Activated gamma-delta T cell (primary cell): ENCODE measurements at regions not wholly inside any gene's neighbourhood (a gene's known extent, or its start where the extent isn't known, plus 50 kb on each side); places are given as distances from the start of the nearest gene placed in this dataset.

Source experiments
- DNase-seq: peaks from one replicate; lab custom pipeline; 2025; lab: John Stamatoyannopoulos, UW

DNA sequence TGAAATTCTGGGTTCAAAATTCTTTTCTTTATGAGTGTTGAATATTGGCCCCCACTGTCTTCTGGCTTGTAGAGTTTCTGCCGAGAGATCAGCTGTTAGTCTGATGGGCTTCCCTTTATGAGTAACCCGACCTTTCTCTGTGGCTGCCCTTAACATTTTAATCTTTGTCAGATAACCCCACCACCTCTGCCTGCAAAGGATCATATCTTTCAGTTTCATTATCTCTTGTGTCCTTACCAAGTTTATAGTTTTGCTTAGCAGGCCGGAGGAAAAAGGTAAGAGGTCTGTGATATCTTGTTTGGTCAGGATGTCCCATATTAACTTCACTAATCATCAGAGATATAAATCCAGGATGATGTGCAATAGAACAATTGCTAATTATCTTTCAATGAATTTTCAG lies 970.2 kb upstream of the TYRP1 start:
- no peak for DNase-seq

DNA sequence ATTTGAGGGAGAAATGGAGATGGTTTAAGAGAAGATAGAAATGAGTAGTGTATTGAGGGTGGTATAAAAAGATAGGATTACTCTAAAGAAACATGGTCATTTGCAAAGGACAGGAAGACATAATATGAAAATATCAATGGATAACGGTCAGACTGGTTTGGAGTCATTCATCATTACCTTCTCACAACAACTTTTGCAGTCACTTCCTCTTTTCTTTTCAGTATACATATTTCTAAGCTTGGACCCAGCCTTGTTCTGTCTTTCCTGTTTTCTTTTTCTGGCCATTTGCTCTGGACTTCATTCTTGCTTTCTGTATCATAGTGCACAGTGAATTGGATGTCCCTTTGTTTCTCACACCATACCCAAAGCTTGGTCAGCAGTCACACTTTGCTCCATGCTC lies 966.5 kb upstream of the TYRP1 start:
- DNase-seq = no peak

GRCh38 chr9:11735391-11735790 lies 957.8 kb upstream of the TYRP1 start:
- DNase-seq = no peak

GRCh38 chr9:11742471-11742870 lies 950.7 kb upstream of the TYRP1 start:
- DNase-seq = no peak

DNA sequence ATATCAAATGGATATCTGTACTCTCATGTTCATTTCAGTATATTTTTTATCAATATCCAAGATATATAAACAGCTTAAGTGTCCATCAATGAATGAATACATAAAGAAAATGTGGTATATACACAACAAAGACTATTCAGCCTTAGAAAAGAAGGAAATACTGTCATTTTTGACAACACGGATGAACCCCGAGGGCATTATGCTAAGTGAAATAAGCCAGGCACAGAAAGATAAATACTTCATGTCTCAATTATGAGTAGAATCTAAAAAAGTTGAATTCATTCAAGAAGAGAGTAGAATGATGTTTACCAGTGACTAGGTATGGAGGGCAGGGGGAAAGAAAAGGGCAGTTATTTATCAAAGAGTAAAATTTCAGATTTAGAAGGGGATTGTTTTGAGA lies 949.8 kb upstream of the TYRP1 start:
- DNase-seq = no peak

DNA sequence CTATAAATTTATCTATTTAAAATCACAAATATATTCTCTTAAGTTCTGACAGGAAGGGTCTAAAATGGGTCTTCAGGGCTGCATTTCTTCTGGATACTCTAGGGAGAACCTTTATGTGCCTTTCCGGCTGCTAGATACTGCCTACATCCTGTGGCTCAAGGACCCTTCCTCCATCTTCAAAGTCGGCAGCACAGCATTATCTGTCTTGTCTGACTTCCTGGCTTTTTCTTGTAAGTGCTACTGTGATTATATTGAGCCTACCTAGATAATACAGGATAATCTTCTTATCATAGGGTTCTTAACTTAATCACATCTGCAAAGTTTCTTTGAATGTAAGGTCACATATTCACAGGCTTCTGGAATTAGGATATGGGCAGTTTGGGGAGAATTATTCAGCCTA lies 943.8 kb upstream of the TYRP1 start:
- no peak for DNase-seq

- no peak for DNase-seq
These were observed 937.2 kb upstream of the TYRP1 start for GRCh38 chr9:11755951-11756350.

DNA sequence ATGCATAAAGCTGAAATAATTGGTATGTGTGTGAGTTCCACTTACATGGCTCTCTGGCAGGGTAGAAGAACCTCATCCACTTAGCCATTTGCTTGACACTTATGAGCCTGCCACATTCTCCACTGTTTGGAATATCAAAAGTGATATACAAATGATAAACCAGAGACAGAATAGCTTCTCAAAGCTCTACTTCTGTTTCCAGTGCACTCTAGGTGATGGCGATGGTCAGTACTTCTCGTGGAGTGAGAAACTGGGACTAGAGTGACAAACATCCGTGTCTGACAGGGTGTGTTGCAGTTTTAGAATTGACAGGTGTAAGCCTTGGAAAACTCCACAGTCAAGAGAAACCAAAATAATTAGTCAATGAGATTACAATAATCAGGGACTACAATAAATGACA lies 935.8 kb upstream of the TYRP1 start:
- no peak for DNase-seq

DNA sequence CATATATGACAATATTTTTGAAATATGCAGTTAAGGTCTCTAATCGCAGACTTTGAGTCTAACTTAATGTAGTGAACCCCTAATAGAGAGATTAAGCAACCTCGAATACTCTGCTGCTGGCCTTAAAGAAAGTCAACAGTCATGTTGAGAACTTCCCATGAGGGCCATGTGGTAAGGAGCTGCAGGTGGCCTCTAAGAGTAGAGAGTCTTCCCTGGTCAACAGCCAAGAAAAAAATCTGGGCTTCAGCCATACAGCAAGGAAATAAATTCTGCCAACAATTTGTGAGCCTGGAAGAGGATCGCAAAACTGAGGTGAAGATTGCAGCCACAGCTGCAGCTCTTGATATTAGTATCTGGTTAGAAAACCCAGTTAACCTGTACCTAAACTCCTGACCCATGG lies 935.2 kb upstream of the TYRP1 start:
- no peak for DNase-seq

DNA sequence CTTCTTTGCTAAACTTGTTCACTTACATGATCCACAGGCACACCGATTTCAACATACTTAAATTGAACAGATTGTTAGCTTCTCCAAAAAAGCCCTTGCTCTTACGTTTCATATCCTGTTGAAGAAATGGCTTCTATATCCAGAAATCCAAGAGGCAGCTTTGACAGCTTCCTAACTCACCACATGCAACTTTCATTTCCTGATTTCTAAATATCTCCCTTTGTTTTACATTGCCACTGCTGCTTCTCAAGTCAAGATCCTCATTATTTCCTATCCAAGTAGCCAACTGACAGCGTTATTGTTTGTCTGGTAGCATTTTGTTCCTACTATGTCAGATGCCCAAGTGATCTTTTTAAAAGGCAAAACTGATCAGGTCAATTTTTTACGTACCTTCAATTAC lies 913.2 kb upstream of the TYRP1 start:
- no peak for DNase-seq

GRCh38 chr9:11792870-11793269 lies 900.3 kb upstream of the TYRP1 start:
- no peak for DNase-seq

- no peak for DNase-seq
These were observed 898.2 kb upstream of the TYRP1 start for GRCh38 chr9:11794984-11795383.

DNA sequence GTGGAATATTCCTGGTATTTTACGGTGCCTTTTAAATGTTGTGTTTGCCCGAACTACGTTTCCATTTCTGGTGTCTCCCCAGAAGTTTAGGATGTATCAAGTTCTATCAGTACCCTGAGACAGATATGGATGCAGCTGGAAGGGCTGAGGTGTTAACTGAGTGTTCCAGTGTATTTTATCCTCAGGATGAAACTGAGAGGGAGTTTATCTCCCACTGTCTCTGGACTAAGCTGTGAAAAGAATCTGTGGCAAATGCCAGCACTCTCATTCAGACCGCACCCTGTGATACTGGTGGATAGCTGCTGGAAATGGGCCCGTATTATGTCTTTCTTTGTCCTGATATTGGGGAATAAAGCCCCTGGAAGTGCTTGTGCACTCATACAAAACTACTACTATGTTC lies 887.2 kb upstream of the TYRP1 start:
- no peak for DNase-seq

GRCh38 chr9:11821306-11821975 lies 871.7 kb upstream of the TYRP1 start:
- DNase-seq = no peak

DNA sequence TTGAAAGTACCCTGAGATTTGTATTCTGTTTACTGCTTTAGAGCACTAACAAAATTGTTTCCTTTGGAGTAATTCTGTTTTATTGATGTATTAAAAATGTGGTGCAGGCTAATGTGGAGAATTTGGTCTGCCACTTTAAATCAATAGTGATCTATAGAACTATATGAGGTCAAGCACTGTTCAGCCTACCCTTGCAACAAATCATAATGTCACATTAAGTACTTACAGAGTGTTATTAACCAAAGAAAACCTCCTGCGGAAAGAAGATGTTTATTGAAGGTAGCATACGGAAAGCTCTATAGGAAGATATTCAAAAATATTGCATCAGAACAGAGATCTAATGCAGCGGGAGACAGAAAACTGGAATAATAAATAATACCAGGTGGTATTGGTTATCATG lies 865.0 kb upstream of the TYRP1 start:
- DNase-seq = no peak

- DNase-seq = no peak
These were observed 860.1 kb upstream of the TYRP1 start for GRCh38 chr9:11833056-11833455.

DNA sequence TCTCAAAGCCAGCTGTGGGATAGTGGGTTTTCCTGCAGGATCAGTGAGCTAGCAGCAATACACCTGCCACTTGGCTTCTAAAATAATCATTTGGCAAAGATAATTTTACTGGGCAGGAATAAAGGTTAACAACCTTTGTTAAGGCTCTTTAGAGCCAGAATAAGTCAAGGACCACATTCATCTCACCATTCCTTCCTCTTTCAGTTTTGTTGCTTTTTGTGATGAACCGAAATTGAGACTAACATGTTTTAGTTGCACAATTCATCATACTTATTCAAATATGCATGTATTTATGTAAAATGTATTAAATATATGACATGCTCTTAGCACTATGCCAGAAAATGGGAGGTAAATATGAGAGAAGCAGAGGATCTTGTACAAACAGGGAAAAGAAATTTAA lies 824.4 kb upstream of the TYRP1 start:
- DNase-seq = no peak

DNA sequence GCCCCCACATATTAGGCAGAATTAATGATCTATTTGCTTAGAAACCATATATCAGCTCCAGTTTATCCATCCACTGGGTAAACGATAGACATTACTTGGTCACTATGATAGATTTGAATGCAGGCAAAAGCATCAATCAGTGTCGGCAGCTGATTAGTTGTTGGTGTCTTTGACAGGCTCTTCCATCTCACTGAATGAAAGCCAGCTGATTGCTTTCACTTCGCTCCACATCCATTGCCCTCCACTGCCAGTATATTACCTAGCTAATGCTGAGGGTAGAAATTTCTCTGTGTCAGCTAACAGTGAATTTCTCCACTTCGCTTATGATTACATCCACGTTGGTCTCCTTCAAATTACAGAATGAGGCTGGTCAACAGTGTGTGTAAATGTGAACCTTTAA lies 821.3 kb upstream of the TYRP1 start:
- DNase-seq = no peak

DNA sequence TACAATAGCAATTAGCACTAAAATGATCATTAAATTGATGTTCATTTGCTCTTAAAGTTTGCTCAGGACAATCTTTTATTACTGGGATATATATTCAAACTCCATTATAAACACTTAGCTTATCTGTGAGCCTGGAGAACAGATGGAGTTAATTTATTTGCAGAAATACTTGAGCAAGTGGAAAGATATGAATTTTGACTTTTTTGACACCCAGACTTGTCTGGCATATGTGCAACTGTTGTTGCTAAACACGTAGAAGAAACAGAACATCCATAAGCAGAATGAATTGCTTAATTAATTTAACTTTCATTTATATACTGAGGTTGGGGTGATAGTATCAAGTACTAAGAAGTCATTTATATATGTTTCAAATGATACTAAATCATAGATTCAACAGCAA lies 820.7 kb upstream of the TYRP1 start:
- DNase-seq = no peak

DNA sequence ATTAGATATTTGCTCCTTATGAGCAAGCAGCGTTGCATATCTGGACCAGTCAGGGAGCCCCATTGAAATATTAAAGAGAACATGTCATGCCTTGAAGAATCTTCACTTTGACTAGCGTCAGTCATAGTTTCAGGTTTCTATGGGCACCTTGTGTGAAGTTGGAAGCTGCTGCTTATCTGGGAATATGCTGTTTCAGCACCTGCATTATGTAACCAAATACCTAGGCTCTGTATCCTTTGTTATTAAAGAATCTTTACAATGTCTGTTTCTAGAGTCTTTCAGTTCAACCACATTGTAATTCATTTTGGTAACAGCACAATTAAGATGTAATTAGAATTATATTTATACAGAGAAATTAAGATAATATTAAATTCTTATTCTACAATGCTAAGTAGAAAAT lies 818.8 kb upstream of the TYRP1 start:
- DNase-seq = no peak

GRCh38 chr9:11892401-11892800 lies 800.8 kb upstream of the TYRP1 start:
- no peak for DNase-seq

- DNase-seq = no peak
These were observed 799.9 kb upstream of the TYRP1 start for GRCh38 chr9:11893331-11893730.

- no peak for DNase-seq
These were observed 799.0 kb upstream of the TYRP1 start for GRCh38 chr9:11894136-11894535.

GRCh38 chr9:11902610-11903009 lies 790.6 kb upstream of the TYRP1 start:
- no peak for DNase-seq

GRCh38 chr9:11915699-11916098 lies 777.5 kb upstream of the TYRP1 start:
- DNase-seq = no peak
